Fibroblast of lung (primary cell): ENCODE measurements at regions not wholly inside any gene's neighbourhood (a gene's known extent, or its start where the extent isn't known, plus 50 kb on each side); places are given as distances from the start of the nearest gene placed in this dataset.

Experiments used
- DNase-seq, 2 donors: peaks; one replicate each; pipeline versions ENCODE4 v3.0.0 to v3.0.0-alpha.2; 2010; ENCODE audit warnings: low read depth in 2 of 2
- H2AFZ ChIP-seq: 2 replicates; pipeline ENCODE4 v1.5.1; 2012; ENCODE audit warnings: low read length, control low read depth, inconsistent platforms
- H3K27ac ChIP-seq: 2 replicates; pipeline ENCODE4 v1.5.1; 2011; ENCODE audit warnings: low read length, control low read depth; ENCODE audit not compliant: insufficient read depth
- H3K27me3 ChIP-seq: 2 replicates; pipeline ENCODE4 v1.5.1; 2011; ENCODE audit warnings: mild to moderate bottlenecking, low read length; ENCODE audit not compliant: control insufficient read depth, insufficient read depth
- H3K36me3 ChIP-seq: 2 replicates; pipeline ENCODE4 v1.5.1; 2011; ENCODE audit warnings: low read length; ENCODE audit not compliant: control insufficient read depth, insufficient read depth
- H3K4me1 ChIP-seq: 2 replicates; pipeline ENCODE4 v1.5.1; 2011; ENCODE audit warnings: low read length; ENCODE audit not compliant: control insufficient read depth, insufficient read depth; ENCODE audit errors: extremely low read depth
- H3K4me2 ChIP-seq: 2 replicates; pipeline ENCODE4 v1.5.1; 2011; ENCODE audit warnings: low read length, control low read depth; ENCODE audit not compliant: insufficient read depth; ENCODE audit errors: extremely low read depth
- H3K4me3 ChIP-seq, 4 experiments: fragments of 200-600 bp in 1 of 4; sonication (generic) in 1 of 4; replicated peaks in 1 of 4; 2 replicates each; pipeline ENCODE4 v1.5.1; 2011 to 2016; ENCODE audit warnings: low read length in 4 of 4, low read depth in 3 of 4, mild to moderate bottlenecking in 3 of 4, control low read depth in 2 of 4, inconsistent platforms in 1 of 4, mixed read lengths in 1 of 4; ENCODE audit not compliant: insufficient read depth in 1 of 4; ENCODE audit errors: control extremely low read depth in 1 of 4
- H3K79me2 ChIP-seq: 2 replicates; pipeline ENCODE4 v1.5.1; 2012; ENCODE audit warnings: mild to moderate bottlenecking, low read length, inconsistent platforms; ENCODE audit not compliant: control insufficient read depth, insufficient read depth
- H3K9ac ChIP-seq: 2 replicates; pipeline ENCODE4 v1.5.1; 2011; ENCODE audit warnings: mild to moderate bottlenecking, low read length, control low read depth; ENCODE audit not compliant: insufficient read depth
- H3K9me3 ChIP-seq: 2 replicates; pipeline ENCODE4 v1.5.1; 2012; ENCODE audit warnings: low read depth, low read length; ENCODE audit not compliant: control insufficient read depth, insufficient read depth
- H4K20me1 ChIP-seq: 2 replicates; pipeline ENCODE4 v1.5.1; 2011; ENCODE audit warnings: low read length; ENCODE audit not compliant: control insufficient read depth, insufficient read depth; ENCODE audit errors: extremely low read depth
- CTCF ChIP-seq, 2 donors: IDR thresholded peaks in 1 of 2; conservative IDR thresholded peaks in 1 of 2; 1 replicate in 1 of 2; 2 replicates in 1 of 2; pipeline ENCODE4 v1.5.1; 2011 to 2012; ENCODE audit warnings: low read length in 2 of 2, control low read depth in 1 of 2, inconsistent platforms in 1 of 2, low read depth in 1 of 2, mild to moderate bottlenecking in 1 of 2
- EZH2 ChIP-seq: IDR thresholded peaks from 2 replicates; pipeline ENCODE4 v1.5.1; 2012; ENCODE audit warnings: low read length, control low read depth, mild to moderate bottlenecking; ENCODE audit errors: missing control alignments

GRCh38 chr4:170339522-170339921 lies 249.8 kb upstream of the AADAT start:
- Histone ChIP-seq H3K27me3 (no peaks in the 10 kb centered on the region), H3K9me3 (no peaks in the 10 kb centered on the region), H3K4me2 (no peak overlapping the region), H2AFZ (no peak overlapping the region), H3K4me3 (no peak overlapping the region), H3K9ac (no peak overlapping the region), H3K4me1 (no peaks in the 10 kb centered on the region), H3K36me3 (no peaks in the 10 kb centered on the region), H3K79me2 (no peaks in the 10 kb centered on the region), H4K20me1 (no peaks in the 10 kb centered on the region), H3K27ac (no peak overlapping the region)
- TF ChIP-seq CTCF (conservative IDR thresholded peaks at IDR 0.05 in 1 of 2, IDR thresholded peaks at IDR 0.05 in 1 of 2; ENCODE audit: low read depth in 1 of 2, low read length in 2 of 2) (no peak), EZH2 (no peak)
- no peak for DNase-seq

- no peaks in the 10 kb centered on the region for H3K79me2 ChIP-seq
Measured at GRCh38 chr4:170336238-170336775, 246.6 kb upstream of the AADAT start.

GRCh38 chr4:170325599-170325998 lies 235.8 kb upstream of the AADAT start:
- H3K9ac ChIP-seq, result no peak overlapping the region
- no peaks in the 10 kb centered on the region for H4K20me1 ChIP-seq
- no peak for DNase-seq
- no peaks in the 10 kb centered on the region for H3K27me3 ChIP-seq
- H3K36me3 ChIP-seq, result no peaks in the 10 kb centered on the region
- TF ChIP-seq EZH2 (no peak), CTCF (conservative IDR thresholded peaks at IDR 0.05 in 1 of 2, IDR thresholded peaks at IDR 0.05 in 1 of 2; ENCODE audit: low read depth in 1 of 2, low read length in 2 of 2) (no peak)
- H2AFZ ChIP-seq, result no peak overlapping the region
- H3K4me3 ChIP-seq, result no peak overlapping the region
- H3K27ac ChIP-seq, result no peak overlapping the region
- no peaks in the 10 kb centered on the region for H3K4me1 ChIP-seq
- no peak overlapping the region for H3K4me2 ChIP-seq
- H3K79me2 ChIP-seq, result no peaks in the 10 kb centered on the region
- no peaks in the 10 kb centered on the region for H3K9me3 ChIP-seq

More at GRCh38 chr4:170336238-170336775, 246.6 kb upstream of the AADAT start:
- H3K4me1 ChIP-seq, result no peaks in the 10 kb centered on the region
- no peak overlapping the region for H3K27ac ChIP-seq
- H3K9me3 ChIP-seq, result no peaks in the 10 kb centered on the region
- H3K36me3 ChIP-seq, result no peaks in the 10 kb centered on the region
- no peak overlapping the region for H3K4me2 ChIP-seq
- H3K4me3 ChIP-seq, result no peak overlapping the region
- H2AFZ ChIP-seq, result no peak overlapping the region
- no peak for TF ChIP-seq CTCF (conservative IDR thresholded peaks at IDR 0.05 in 1 of 2, IDR thresholded peaks at IDR 0.05 in 1 of 2; ENCODE audit: low read depth in 1 of 2, low read length in 2 of 2)
- TF ChIP-seq EZH2, result no peak
- H3K27me3 ChIP-seq, result no peaks in the 10 kb centered on the region
- no peaks in the 10 kb centered on the region for H4K20me1 ChIP-seq
- no peak overlapping the region for H3K9ac ChIP-seq
- no peak for DNase-seq
